Stomach (tissue), 8 donors: ENCODE measurements at regions not wholly inside any gene's neighbourhood (a gene's known extent, or its start where the extent isn't known, plus 50 kb on each side); places are given as distances from the start of the nearest gene placed in this dataset.

ENCODE experiments used
- DNase-seq, 2 donors: peaks; one replicate each; pipeline versions ENCODE4 v3.0.0 to v3.0.0-alpha.2; 2013 to 2019
- H3K27ac ChIP-seq, 5 donors: fragments of 200-600 bp in 4 of 5; sonication (generic) in 4 of 5; one replicate each; pipeline ENCODE4 v1.5.1; 2013 to 2019; ENCODE audit warnings: mild to moderate bottlenecking in 1 of 5, moderate library complexity in 1 of 5
- H3K27me3 ChIP-seq, 3 donors: fragments of 200-600 bp; sonication (generic); one replicate each; pipeline ENCODE4 v1.5.1; 2017 to 2019; ENCODE audit warnings: mixed run types in 1 of 3
- H3K36me3 ChIP-seq, 4 donors: fragments of 200-600 bp; sonication (generic); 1 replicate in 3 of 4; 2 replicates in 1 of 4; pipeline ENCODE4 v1.5.1; 2016 to 2019
- H3K4me1 ChIP-seq, 4 donors: fragments of 200-600 bp; sonication (generic); one replicate each; pipeline ENCODE4 v1.5.1; 2016 to 2019
- H3K4me3 ChIP-seq, 4 donors: fragments of 200-600 bp; sonication (generic) in 3 of 4; one replicate each; pipeline ENCODE4 v1.5.1; 2016 to 2019; ENCODE audit warnings: mild to moderate bottlenecking in 1 of 4
- H3K9me3 ChIP-seq, 4 donors: fragments of 200-600 bp; sonication (generic); one replicate each; pipeline ENCODE4 v1.5.1; 2016 to 2019
- EP300 ChIP-seq: sonication (generic); formaldehyde crosslinking; IDR thresholded peaks from one replicate; pipeline ENCODE4 v1.6.1; 2017; ENCODE audit warnings: antibody characterized with exemption
- POLR2A ChIP-seq, 4 donors: fragments of 450-650 bp; IDR thresholded peaks; one replicate each; pipeline ENCODE4 v1.6.1; 2016; ENCODE audit warnings: antibody characterized with exemption in 4 of 4, control low read depth in 2 of 4, mild to moderate bottlenecking in 1 of 4, moderate library complexity in 1 of 4
- POLR2AphosphoS5 ChIP-seq, 3 donors: sonication (generic); formaldehyde crosslinking; IDR thresholded peaks; one replicate each; pipeline ENCODE4 v1.6.1; 2016; ENCODE audit warnings: antibody characterized with exemption in 3 of 3
- WGBS, 5 donors: extraction: QIAGEN DNeasy Blood & Tissue Kit in 3 of 5; methylation state at CpG; one replicate each; pipeline versions ENCODE4 v1.1.5 to v1.1.7; 2013 to 2018; 5-methylcytosine and 5-hydroxymethylcytosine counted together
- intact Hi-C: fragments of 100-400 bp; cut with DNase I; formaldehyde crosslinking; loops from one replicate; pipeline ENCODE4 v1.15.1; 2023; ENCODE audit warnings: low total_unique reads
- TF ChIP-seq, protein P1 (sequence below), 7 experiments: fragments of 450-650 bp in 4 of 7; fragments of 200-600 bp in 3 of 7; sonication (generic) in 3 of 7; IDR thresholded peaks; one replicate each; pipeline ENCODE4 v1.5.1; 2016 to 2019; ENCODE audit warnings: antibody characterized with exemption in 7 of 7, control low read depth in 2 of 7, mild to moderate bottlenecking in 1 of 7
- donor health status: healthy with polysubstance abuse.
- donor health status: Bipolar disorder and iron deficiency.
- donor health status: healthy.

DNA sequence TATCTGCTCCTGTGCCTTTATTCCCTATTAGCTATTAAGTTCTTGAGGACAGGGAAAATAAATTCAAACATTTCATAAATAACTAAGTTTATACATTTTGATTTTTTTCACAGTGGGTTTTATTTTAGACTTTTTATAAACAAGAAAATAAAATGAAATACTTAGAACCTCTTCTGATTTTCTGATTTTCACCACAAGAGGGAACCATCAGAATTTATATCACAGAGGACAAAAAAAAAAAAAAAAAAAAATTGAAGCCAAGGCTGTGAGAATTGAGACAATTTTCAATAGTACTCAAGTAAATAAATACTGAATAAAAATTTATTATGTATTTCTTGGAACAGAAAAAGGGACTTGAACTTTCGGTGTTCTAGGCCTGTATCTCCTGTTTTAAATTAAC, 288.1 kb downstream of the SH3BGRL start:
- Histone ChIP-seq H3K27me3 (no peaks in the 10 kb centered on the region), H3K4me3 (no peak overlapping the region), H3K36me3 (no peaks in the 10 kb centered on the region), H3K4me1 (no peaks in the 10 kb centered on the region), H3K9me3 (no peaks in the 10 kb centered on the region), H3K27ac (no peak overlapping the region)
- DNase-seq, result peak in 1 of 2 donors; percentile 2
- TF ChIP-seq EP300 (no peak), POLR2A (IDR thresholded peaks at IDR 0.05) (no peak), POLR2AphosphoS5 (IDR thresholded peaks at IDR 0.05) (no peak)
- TF ChIP-seq, protein P1, sequence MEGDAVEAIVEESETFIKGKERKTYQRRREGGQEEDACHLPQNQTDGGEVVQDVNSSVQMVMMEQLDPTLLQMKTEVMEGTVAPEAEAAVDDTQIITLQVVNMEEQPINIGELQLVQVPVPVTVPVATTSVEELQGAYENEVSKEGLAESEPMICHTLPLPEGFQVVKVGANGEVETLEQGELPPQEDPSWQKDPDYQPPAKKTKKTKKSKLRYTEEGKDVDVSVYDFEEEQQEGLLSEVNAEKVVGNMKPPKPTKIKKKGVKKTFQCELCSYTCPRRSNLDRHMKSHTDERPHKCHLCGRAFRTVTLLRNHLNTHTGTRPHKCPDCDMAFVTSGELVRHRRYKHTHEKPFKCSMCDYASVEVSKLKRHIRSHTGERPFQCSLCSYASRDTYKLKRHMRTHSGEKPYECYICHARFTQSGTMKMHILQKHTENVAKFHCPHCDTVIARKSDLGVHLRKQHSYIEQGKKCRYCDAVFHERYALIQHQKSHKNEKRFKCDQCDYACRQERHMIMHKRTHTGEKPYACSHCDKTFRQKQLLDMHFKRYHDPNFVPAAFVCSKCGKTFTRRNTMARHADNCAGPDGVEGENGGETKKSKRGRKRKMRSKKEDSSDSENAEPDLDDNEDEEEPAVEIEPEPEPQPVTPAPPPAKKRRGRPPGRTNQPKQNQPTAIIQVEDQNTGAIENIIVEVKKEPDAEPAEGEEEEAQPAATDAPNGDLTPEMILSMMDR (IDR thresholded peaks at IDR 0.05), result no peak
- intact Hi-C loops, result no loop called here
- WGBS, 5 donors, result 20 to 52% (median 32%) methylated on average over 1 of the region's 1 CpG

DNA sequence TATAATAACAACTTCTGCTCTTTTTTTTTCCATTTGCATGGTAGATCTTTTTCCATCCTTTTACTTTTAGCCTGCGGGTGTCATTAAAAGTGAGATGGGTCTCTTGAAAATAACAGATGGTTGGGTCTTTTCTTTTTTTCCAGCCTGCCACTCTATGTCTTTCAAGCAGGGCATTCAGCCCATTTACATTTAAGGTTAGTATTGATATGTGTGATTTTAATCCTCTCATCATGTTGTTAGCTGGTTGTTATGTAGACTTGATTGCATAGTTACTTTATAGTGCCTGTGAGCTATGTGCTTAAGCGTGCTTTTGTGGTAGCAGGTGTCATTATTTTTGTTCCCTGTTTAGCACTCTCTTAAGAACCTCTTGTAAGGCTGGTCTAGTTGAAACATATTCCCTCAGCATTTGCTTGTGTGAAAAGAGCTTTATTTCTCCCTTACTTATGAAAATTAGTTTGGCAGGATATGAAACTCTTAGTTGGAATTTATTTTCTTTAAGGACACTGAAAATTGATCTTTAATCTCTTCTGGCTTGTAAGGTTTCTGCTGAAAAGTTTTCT, 326.1 kb downstream of the SH3BGRL start:
- H3K36me3 ChIP-seq, result no peaks in the 10 kb centered on the region

DNA sequence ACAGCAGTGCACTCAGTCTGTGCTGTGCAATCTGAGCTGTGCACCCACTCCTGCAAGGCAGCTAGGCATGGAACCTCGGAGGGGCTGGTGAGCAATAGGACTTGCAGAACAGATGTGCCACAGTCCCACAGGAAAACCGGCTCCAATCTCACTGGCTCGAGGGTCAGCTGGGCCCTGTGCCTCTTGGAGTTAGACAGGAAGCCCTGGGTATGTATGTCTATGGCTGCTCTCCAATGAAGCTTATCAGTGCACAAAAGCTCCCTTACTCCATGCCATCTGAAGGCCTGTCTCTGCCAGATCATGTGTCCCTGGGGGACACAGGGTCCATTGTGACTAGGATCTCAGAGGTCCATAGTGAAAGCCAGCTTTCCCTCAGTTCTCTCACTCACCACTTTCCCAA, 335.8 kb downstream of the SH3BGRL start:
- TF ChIP-seq EP300 (no peak), POLR2AphosphoS5 (IDR thresholded peaks at IDR 0.05) (no peak)
- H3K27me3 ChIP-seq, result no peaks in the 10 kb centered on the region
- no peak overlapping the region for H3K4me3 ChIP-seq
- H3K36me3 ChIP-seq, result no peaks in the 10 kb centered on the region
- H3K9me3 ChIP-seq, result peaks cover 0 to 9% (median 0%) of the 10 kb centered on the region in 4 donors
- DNase-seq, result no peak
- intact Hi-C loops, result no loop called here
- H3K27ac ChIP-seq, result no peak overlapping the region
- WGBS, 5 donors, result 59 to 100% (median 70%) methylated on average over 1 to 3 of the region's 3 CpGs
- no peaks in the 10 kb centered on the region for H3K4me1 ChIP-seq

More for the DNA sequence above, 326.1 kb downstream of the SH3BGRL start:
- H3K9me3 ChIP-seq, result no peaks in the 10 kb centered on the region
- no peak for DNase-seq
- intact Hi-C loops, result no loop called here
- no peak overlapping the region for H3K27ac ChIP-seq
- TF ChIP-seq EP300 (no peak), POLR2AphosphoS5 (IDR thresholded peaks at IDR 0.05) (no peak), POLR2A (IDR thresholded peaks at IDR 0.05) (no peak)
- TF ChIP-seq, protein P1 (IDR thresholded peaks at IDR 0.05), result no peak
- no peak overlapping the region for H3K4me3 ChIP-seq
- WGBS, 5 donors, result 79 to 94% (median 90%) methylated on average over 2 of the region's 2 CpGs
- no peaks in the 10 kb centered on the region for H3K4me1 ChIP-seq
- no peaks in the 10 kb centered on the region for H3K27me3 ChIP-seq

DNA sequence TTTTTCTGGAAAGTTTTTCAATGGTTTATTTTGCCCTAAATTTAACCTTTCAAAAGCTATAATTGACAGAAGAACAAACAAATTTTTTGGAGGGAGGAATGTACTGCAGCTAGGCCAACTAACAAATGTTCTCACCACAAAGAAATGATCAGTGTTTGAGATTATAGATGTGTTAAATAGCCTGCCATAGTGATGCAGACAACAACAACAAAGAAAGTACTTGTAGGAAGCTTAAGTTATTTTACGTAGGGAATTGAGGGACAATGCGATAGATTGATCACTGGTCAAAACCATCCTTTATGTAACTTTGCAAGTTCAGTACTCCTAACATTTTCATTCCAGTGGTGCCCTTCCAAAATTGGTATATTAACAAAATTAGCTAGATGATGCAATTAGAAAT, 340.4 kb downstream of the SH3BGRL start:
- H3K4me3 ChIP-seq, result no peak overlapping the region
- intact Hi-C loops, result no loop called here
- no peaks in the 10 kb centered on the region for H3K36me3 ChIP-seq
- H3K9me3 ChIP-seq, result peaks cover 0 to 24% (median 8%) of the 10 kb centered on the region in 4 donors
- H3K4me1 ChIP-seq, result no peaks in the 10 kb centered on the region
- H3K27ac ChIP-seq, result no peak overlapping the region
- no peaks in the 10 kb centered on the region for H3K27me3 ChIP-seq
- TF ChIP-seq POLR2AphosphoS5 (IDR thresholded peaks at IDR 0.05), result no peak
- TF ChIP-seq, protein P1 (IDR thresholded peaks at IDR 0.05), result no peak
- no peak for TF ChIP-seq POLR2A (IDR thresholded peaks at IDR 0.05)
- TF ChIP-seq EP300, result no peak
- DNase-seq, result no peak
- WGBS, 5 donors, result 76 to 94% (median 92%) methylated on average over 2 of the region's 2 CpGs

DNA sequence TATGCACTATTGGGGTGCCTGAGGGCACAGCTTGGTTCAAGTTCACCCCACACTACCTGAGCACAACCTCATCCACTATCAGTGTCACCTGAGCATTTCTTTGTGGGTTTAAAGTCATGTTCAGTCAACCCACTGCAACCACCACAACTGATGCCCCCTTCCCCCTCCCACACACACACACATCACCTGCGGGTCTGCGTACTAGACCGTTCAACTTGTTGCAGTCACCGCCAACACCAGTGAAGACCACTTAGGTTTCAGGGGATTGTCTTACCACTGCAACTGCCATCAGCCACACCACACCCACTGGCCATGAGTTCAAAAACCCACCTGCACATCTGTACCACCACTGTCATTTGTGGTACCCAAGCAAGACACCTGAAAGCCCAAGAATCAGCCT, 355.0 kb downstream of the SH3BGRL start:
- H3K27me3 ChIP-seq, result no peaks in the 10 kb centered on the region
- no peak for DNase-seq
- H3K27ac ChIP-seq, result no peak overlapping the region
- no peak overlapping the region for H3K4me3 ChIP-seq
- TF ChIP-seq POLR2A (IDR thresholded peaks at IDR 0.05) (no peak), EP300 (no peak), POLR2AphosphoS5 (IDR thresholded peaks at IDR 0.05) (no peak)
- TF ChIP-seq, protein P1 (IDR thresholded peaks at IDR 0.05), result no peak
- no peaks in the 10 kb centered on the region for H3K36me3 ChIP-seq
- H3K9me3 ChIP-seq, result no peaks in the 10 kb centered on the region
- intact Hi-C loops, result no loop called here
- H3K4me1 ChIP-seq, result no peaks in the 10 kb centered on the region
- 93 to 99% (median 95%) methylated on average over 3 to 4 of the region's 4 CpGs for WGBS, 5 donors
